SH-SY5Y (cell line): ENCODE measurements at regions not wholly inside any gene's neighbourhood (a gene's known extent, or its start where the extent isn't known, plus 50 kb on each side); places are given as distances from the start of the nearest gene placed in this dataset.

Experiments
- GATA2 ChIP-seq: IDR thresholded peaks from 2 replicates; pipeline ENCODE4 v1.6.1; 2011; ENCODE audit warnings: mild to moderate bottlenecking, low read depth, low read length
- GATA3 ChIP-seq: IDR thresholded peaks from 2 replicates; pipeline ENCODE4 v1.6.1; 2011; ENCODE audit warnings: low read depth, mild to moderate bottlenecking, low read length, moderate library complexity

DNA sequence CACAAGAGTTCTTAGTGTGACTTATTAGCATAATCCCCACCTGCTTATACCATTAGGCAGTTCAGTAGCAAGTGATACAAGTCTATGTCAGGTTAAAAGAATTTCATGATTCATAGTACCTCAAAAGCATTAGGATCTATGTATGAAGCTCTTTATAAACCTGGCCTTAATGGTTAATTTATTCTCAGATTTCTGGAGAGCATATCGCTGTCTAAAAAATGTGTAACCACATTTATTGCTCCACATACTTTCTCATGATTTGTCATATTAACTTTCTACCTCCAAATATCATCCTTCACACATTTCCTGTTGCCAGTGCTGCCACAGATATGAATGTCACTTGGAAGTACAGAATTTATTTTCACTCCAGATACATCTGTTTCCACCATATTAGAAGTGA lies 332.8 kb upstream of the MAP2 start:
- TF ChIP-seq GATA3: no peak
- no peak for TF ChIP-seq GATA2

DNA sequence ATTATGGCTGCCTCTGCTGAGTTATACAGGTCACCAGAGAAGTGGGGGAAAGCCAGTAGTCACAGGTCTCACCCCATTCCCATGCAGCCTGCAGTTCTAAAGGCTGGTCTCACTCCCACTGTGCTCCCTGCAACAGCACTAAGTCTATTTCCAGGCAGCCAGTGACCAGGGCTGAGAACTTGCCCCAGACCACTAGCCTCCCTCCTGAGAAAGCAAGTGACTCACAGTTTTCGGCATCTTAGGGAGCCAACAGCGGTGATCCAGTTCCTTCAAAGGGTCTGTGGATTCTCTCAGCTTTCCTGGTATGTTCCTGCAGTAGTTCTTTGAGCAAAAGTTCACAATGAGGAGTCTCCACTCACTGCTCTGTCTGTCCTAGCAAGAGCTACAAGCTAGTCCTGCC lies 329.6 kb upstream of the MAP2 start:
- no peak for TF ChIP-seq GATA3
- no peak for TF ChIP-seq GATA2

DNA sequence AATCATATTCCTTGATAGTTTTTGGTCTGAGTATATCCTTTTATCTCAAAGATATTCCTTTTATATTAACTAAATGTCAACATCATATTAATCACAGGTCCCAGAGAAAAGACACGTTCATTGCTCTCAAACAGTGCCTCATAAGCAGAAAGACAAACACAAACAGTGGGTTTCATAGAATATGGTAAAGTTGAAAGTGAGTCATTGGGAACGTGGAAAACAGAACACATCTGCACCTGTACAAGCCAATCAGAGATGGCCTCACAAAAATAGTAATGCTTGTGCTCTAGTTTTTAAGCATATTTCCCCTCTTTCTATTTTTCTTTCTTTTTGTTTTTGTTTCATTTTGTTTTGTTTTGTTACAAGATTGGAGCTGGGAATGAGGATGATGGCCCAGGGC lies 328.4 kb upstream of the MAP2 start:
- TF ChIP-seq GATA3 (no peak), GATA2 (no peak)

DNA sequence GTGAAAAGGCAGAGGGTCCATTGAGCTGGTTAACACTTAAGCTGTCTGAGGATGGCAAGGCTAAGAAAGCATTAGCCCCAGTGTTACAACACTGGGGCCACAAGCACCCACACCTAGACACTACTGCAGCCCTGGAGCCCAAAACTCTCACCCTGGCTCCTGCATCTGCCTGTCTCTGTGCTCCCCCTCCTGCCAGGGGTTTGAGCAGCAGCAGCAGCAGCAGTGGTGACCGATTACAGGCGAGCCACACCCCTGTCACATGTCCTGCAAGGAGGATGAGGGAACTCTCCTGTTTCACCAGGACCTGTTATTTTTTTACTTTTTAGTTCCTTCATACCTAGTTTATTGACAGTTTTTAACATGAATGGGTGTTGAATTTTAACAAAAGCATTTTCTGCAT lies 326.7 kb upstream of the MAP2 start:
- TF ChIP-seq GATA3 (no peak), GATA2 (no peak)

DNA sequence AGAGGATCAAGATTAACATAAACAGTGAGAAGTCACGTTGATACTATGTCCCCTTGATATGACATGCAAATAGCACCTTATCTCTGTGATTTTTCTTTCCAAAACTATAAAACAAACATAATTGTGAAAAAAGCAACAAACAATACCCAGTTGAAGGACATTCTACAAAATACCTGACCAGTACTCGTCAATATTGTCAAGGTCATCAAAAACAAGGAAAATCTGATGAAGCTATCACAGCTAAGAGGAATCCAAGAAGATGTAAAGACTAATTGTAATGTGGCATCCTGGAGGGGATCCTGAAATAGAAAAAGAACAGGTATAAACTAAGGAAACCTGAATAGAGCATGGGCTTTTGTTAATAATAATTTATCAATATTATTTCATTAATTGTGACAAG lies 321.5 kb upstream of the MAP2 start:
- TF ChIP-seq GATA3 (no peak), GATA2 (no peak)

DNA sequence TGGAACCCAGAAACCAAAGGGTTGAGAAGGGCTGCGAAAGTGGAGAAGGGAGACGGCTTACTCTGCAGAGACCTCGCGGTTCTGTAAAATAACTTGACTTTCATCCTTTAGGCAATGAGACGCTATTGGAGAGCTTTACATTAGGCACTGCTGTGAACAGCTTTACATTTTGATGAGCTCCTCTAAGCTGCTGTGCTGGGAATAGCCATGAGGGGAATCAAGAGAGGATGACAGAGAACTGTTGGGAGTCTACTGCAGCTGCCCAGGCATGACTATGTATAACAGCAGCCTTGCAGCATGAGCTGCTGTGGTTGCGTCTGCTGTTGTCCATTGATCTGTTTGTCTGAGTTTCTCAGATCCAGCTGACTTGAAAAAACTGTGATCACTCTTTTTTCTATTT lies 310.8 kb upstream of the MAP2 start:
- no peak for TF ChIP-seq GATA3
- TF ChIP-seq GATA2: no peak

DNA sequence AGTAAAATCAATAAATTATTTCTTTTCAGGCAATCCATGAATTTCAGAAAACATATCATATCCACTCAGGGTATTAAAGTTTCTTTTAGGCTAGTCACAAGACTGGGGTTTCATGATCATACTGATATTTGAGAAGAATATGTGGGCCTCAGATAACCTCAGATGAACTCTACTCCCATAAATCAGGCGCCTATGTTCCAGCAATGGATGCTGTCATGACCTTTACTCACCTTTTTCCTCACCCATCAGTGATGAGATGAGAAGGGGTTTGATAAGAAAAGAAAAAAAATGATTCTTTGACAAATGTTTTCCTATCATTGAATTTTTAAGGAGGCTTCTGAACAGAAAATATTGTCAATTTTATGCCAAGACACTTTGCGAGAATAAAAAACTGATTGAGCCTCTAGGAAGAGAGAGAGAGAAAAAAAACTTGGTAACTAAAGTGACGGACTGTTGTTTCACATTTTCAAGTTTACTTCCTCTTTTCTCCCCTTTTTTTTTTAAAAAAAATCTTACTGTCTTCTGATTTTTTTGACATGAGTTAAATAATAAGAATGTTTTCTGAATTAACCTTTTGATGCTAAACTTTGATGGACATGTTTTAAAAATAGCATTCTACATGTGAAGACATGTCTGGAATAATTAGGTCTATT lies 309.1 kb upstream of the MAP2 start:
- TF ChIP-seq GATA2 (no peak), GATA3 (no peak)

DNA sequence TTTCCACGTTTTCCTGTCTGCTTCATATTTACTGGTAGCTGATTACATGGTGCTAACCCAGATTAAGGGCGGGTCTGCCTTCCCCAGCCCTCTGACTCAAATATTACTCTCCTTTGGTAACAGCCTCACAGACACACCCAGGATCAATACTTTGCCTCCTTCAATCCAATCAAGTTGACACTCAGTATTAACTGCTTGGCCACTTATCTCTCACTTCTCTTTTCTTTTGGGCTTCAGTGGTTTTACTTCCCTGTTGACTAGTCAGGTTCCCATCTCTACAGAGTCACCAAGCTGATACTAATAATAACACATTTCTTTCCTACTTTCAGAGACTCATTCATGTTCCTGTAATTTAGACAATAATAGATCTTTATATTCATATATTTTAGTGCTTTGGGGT lies 302.2 kb upstream of the MAP2 start:
- TF ChIP-seq GATA2: no peak
- TF ChIP-seq GATA3: no peak

DNA sequence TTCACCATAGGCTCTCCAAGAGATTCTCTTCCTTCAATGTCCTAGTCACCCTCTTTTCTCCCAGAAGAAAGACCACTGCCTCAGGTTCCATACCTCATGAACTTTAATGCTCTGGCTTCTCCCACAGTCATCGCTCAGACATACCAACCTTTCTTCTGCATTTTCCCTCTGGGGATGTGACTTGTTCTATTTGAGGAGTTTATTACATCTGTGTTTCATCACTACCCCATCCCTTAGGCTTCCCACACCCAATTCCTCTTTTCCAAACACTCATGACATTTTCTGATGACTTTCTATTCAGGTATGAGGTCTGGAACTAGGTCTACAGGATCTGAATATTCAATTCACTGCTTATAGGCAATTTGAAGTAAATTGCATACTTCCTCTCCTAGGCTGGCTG lies 298.6 kb upstream of the MAP2 start:
- no peak for TF ChIP-seq GATA3

DNA sequence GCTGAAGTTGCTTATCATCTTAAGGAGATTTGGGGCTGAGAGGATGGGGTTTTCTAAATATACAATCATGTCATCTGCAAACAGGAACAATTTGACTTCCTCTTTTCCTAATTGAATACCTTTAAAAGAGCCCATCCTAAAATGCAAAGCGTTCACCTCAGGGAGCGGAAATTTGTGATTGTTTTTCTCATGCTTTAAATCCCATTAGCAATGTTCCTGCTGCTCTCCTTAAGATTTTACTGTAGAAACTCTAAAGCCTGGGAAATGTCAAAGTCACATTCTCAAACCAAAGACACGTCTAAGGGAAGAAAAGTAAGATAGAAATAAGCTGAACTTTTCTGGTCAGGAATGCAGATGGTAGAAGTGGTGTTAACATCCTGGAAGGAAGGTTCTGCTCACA lies 285.8 kb upstream of the MAP2 start:
- TF ChIP-seq GATA2 (no peak), GATA3 (no peak)

DNA sequence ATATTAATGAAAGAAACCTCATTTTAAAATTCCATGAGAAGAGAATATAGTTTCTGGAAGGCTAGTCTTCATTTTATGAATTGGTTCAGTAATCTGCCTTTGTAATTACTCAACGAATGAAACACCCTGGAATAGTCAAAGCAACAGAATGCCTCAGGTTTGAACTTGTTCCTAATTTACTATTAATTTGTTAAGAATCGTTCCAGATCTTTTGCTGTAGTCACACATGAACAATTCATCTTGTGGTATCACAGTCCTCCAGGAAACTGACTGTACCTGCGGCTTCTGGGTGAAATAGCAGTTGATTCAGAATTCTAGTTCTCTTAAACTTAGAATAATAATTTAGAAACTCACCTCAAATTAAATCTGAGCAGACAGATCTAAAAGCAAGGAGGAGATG lies 282.7 kb upstream of the MAP2 start:
- TF ChIP-seq GATA3 (no peak), GATA2 (no peak)

DNA sequence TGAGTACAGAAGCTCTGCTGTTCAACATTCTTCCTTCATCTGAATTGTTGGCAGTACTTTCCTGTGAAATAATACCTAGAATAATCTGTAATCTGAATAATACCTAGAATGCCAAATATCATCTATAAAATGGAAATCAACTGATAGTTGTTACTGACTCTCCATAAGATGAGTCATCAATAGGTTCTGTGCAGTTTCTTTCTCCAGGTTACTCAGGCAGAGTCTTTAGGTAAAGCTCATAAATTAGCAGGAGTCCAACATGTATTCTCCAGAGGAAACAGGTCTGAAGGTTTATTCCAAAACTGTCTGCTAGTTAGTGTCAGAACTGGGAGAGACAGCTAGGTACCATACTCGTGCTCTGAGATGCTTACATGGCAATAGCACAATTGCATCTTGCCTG lies 282.0 kb upstream of the MAP2 start:
- TF ChIP-seq GATA2 (no peak), GATA3 (no peak)

DNA sequence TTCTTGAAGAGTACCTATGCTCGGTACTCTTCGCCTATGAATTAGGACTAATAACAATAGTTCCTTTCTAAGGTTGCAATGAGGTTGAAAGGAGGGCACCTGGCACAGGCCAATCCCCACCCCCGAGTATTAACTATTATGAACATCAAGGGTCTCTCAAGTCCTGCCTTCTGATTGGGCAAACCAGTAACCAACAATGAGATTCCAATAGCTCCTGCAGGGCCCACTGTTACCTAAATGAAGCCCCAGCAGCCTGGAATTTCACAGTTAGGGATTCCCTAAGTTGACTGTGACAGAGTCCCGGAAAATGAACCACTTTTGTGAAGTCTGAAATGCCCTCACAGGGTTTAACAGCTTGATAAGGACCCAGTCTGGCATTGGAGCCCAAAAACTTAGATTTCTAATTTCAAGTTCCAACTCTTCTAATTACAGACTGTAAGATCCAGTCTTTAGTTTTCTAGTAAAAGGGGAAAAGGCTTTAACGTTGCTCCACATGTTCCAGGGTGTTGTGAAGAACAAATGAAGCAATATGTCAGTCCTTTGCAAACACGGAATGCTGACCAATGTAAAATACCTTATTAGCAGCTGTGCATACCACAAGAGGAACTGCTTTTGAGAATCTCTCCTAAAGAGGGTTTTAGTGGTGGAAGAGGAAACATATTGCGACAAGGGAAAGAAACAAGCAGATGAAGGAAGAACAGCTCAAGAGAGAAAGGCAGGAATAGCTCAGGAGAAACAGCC lies 277.7 kb upstream of the MAP2 start:
- TF ChIP-seq GATA3 (no peak), GATA2 (no peak)

DNA sequence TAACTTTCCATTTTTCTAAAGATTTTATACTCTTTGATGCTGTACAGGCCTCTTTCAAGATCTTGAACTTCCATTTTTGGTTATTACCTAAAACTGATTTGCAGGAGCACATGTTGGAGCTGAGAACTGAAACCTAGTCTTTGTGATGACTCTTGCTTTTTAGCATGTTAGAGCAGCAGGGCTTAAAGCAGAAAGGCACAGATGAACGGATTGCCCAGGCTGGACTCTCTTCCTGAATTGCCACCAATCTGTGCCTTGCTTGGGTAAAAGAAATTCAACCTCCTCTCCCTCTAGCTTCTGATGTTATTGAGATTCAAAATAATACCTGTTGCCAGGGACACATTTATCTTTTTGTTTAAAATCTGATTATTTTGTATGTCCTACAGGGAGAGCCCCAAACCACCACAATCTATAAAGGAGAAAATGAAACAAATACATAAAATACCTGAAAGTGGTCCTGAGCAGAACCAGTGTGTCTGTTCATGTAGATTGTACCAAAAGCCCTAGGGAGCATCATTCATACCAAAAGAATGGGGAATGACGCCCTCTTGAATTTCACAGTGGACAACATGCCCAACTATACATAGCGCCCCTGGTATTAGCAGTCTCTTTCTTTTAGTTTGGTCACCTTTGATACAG lies 277.0 kb upstream of the MAP2 start:
- TF ChIP-seq GATA3 (no peak), GATA2 (no peak)

DNA sequence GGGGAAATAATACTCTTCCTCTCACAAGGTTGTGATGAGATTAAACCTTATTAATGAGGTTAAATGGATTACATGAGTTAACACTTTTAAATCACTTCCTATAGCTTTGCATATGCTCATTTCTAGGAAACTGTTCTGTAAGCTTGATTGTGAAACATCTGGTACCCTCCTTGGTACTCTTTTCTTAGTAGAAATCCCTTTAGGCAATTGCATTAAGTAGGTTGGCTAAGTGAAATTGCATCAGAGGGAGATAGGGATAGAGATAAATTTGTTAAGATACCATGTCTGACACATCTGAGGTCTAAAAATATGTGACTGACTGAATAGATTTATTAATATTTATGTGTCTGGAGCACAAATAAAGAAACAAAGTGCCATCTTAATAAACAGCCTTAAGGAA lies 275.9 kb upstream of the MAP2 start:
- TF ChIP-seq GATA2 (no peak), GATA3 (no peak)
